Activated CD8-positive, alpha-beta T cell treated with anti-CD3 and anti-CD28 coated beads, Interleukin-2, amount 10 ng/mL, durations not matched to agents 7 days and 5 days (primary cell): ENCODE measurements at regions not wholly inside any gene's neighbourhood (a gene's known extent, or its start where the extent isn't known, plus 50 kb on each side); places are given as distances from the start of the nearest gene placed in this dataset.

Source experiments
- ATAC-seq: fragments of 150-1000 bp; cut with Tn5 transposase; one replicate; pipeline ENCODE4 v1.10.0; 2021; ENCODE audit warnings: moderate library complexity
- CTCF ChIA-PET: fragments of 350-600 bp; sonication (Branson Sonifier 250); formaldehyde crosslinking; loops from one replicate; lab custom pipeline; 2021; ENCODE audit warnings: antibody characterized with exemption; lab: Charles Lee
- POLR2A ChIA-PET: fragments of 350-600 bp; sonication (Branson Sonifier 250); formaldehyde crosslinking; loops from one replicate; lab custom pipeline; 2021; ENCODE audit warnings: antibody characterized with exemption; lab: Charles Lee
- DNase-seq: peaks from one replicate; pipeline ENCODE4 v3.0.0-alpha.2; 2020
- H3K27ac Mint-ChIP-seq: one replicate; pipeline ENCODE4 v1.8.0; 2021; ENCODE audit warnings: mild to moderate bottlenecking, mixed read lengths
- H3K27me3 Mint-ChIP-seq: one replicate; pipeline ENCODE4 v1.8.0; 2021; ENCODE audit warnings: low read depth, mixed read lengths
- H3K36me3 Mint-ChIP-seq: one replicate; pipeline ENCODE4 v1.8.0; 2021; ENCODE audit warnings: low read depth, mixed read lengths
- H3K4me1 Mint-ChIP-seq: one replicate; pipeline ENCODE4 v1.8.0; 2021; ENCODE audit warnings: low read depth, mixed read lengths
- H3K4me3 Mint-ChIP-seq: one replicate; pipeline ENCODE4 v1.8.0; 2021; ENCODE audit warnings: mild to moderate bottlenecking, mixed read lengths
- H3K9me3 Mint-ChIP-seq: one replicate; pipeline ENCODE4 v1.8.0; 2022; ENCODE audit warnings: mixed read lengths; ENCODE audit not compliant: insufficient read depth

DNA sequence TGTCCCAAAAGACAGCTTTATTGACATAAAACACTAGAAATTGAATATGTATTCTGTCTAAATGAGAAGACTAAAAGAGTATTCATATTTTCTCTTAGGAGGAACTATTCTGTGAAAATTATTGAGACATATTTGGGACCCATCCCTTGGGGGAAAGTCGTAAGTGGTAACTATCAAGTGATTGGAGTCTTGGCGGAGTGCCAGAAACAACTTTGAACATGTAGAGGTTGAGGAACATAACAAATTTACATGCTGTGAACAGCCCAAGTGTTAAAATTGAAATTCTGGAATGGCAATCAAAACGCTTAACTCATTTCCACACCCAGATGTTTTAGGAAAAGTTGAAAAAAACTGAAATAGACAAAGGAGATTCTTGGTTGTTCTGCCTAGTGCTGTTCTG, 1034.6 kb downstream of the NSUN3 start:
- Mint-ChIP-seq H3K36me3 (no peaks in the 10 kb centered on the region), H3K4me3 (no peak overlapping the region), H3K4me1 (no peaks in the 10 kb centered on the region), H3K27me3 (no peaks in the 10 kb centered on the region), H3K9me3 (peaks cover 5% of the 10 kb centered on the region), H3K27ac (no peak overlapping the region)
- ATAC-seq (no peak), DNase-seq (no peak)
- CTCF ChIA-PET = no interaction called here
- POLR2A ChIA-PET = no interaction called here

GRCh38 chr3:95120921-95121320, 1058.1 kb downstream of the NSUN3 start:
- Mint-ChIP-seq H3K4me3 (no peak overlapping the region), H3K27me3 (no peaks in the 10 kb centered on the region), H3K36me3 (no peaks in the 10 kb centered on the region), H3K4me1 (no peaks in the 10 kb centered on the region), H3K9me3 (peaks cover 5% of the 10 kb centered on the region), H3K27ac (no peak overlapping the region)
- CTCF ChIA-PET = no interaction called here
- POLR2A ChIA-PET = no interaction called here
- DNase-seq = no peak
- no peak for ATAC-seq

DNA sequence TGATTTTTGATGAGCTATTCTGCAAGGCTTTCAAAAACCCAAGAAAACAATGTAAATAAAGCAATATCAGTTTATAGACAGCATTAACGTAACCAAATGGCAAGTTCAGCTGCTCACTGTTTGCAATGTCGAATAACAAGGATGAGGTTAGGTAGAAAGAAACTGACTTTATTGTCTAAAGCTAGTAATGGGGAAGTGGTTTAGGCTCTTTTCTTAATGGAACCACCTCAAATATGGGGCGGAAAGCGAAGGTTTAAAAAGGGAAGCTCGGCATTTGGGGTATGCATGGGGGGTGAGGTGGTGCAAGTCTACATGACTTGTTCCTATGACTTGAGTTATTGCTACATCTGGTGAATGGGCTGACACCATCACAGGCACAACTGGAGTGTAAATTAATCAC, 1060.2 kb downstream of the NSUN3 start:
- Mint-ChIP-seq H3K4me1 (no peaks in the 10 kb centered on the region), H3K36me3 (no peaks in the 10 kb centered on the region), H3K27ac (no peak overlapping the region), H3K27me3 (no peaks in the 10 kb centered on the region), H3K9me3 (no peaks in the 10 kb centered on the region), H3K4me3 (no peak overlapping the region)
- DNase-seq (no peak), ATAC-seq (no peak)
- CTCF ChIA-PET = no interaction called here
- POLR2A ChIA-PET = no interaction called here

DNA sequence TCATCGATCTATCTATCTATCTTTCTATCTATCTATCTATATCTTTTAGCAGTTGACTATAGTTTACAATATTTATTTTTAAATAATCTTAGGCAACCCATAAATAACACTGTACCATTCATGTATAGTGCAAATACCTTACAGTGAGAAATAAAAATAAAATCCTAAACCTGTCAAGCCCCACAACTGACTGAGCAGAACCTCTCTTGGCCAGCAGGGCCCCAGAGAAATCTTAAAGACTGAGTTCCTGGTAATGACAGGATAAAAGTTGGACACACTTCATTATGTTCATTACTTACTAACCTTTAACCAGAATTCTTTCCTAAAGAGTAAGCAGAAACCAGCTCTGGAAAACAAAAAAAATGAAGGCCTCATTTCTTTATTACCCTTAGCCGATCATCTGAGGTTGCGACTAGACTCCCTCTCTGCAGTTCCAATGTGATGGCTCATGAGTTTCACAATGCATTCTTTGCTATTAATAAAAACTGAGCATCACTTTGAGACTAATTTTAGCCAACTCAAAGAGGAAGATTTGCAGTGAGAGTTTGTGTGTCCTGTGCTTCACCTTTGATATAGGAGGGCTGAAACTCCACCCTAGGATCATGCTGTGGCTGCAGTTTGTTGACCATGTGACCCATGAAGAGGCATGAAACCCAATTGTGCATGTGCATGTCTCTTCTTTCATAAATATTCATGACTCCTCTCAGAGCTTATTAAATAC, 1072.0 kb downstream of the NSUN3 start:
- H3K36me3 Mint-ChIP-seq = no peaks in the 10 kb centered on the region
- peaks cover 10% of the 10 kb centered on the region for H3K9me3 Mint-ChIP-seq
- ChIA-PET CTCF (no interaction called here), POLR2A (no interaction called here)
- ATAC-seq (no peak), DNase-seq (no peak)
- no peaks in the 10 kb centered on the region for H3K27me3 Mint-ChIP-seq
- H3K27ac Mint-ChIP-seq = no peak overlapping the region
- H3K4me3 Mint-ChIP-seq = no peak overlapping the region
- H3K4me1 Mint-ChIP-seq = no peaks in the 10 kb centered on the region

GRCh38 chr3:95148107-95148506, 1085.2 kb downstream of the NSUN3 start:
- Mint-ChIP-seq H3K27ac (no peak overlapping the region), H3K4me1 (no peaks in the 10 kb centered on the region), H3K4me3 (no peak overlapping the region), H3K36me3 (no peaks in the 10 kb centered on the region), H3K9me3 (no peaks in the 10 kb centered on the region), H3K27me3 (no peaks in the 10 kb centered on the region)
- no peak for ATAC-seq
- POLR2A ChIA-PET = no interaction called here
- CTCF ChIA-PET = no interaction called here
- DNase-seq = no peak

- H3K4me3 Mint-ChIP-seq = no peak overlapping the region
- CTCF ChIA-PET = no interaction called here
- POLR2A ChIA-PET = no interaction called here
Observed at GRCh38 chr3:95151590-95151989, 1088.7 kb downstream of the NSUN3 start.

DNA sequence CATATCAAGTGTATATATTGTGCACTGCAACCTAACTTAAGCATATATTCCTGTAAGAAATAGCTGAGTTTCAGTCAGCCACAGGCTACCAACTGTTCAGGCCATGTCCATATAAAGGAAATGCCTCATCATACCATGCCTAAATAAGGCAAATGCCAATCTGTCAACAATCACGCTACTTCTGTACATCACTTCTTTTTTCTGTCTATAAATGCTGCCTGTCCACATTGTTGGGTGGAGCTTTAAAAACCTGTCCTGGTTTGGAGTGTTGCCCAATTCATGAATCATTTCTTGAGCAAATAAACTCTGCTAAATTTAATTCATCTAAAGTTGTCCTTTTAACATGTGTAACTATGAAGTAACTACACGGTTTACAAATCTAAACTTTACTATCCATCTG, 1091.9 kb downstream of the NSUN3 start:
- no peak overlapping the region for H3K27ac Mint-ChIP-seq
- no peaks in the 10 kb centered on the region for H3K27me3 Mint-ChIP-seq
- peaks cover 11% of the 10 kb centered on the region for H3K9me3 Mint-ChIP-seq
- POLR2A ChIA-PET = no interaction called here
- H3K36me3 Mint-ChIP-seq = no peaks in the 10 kb centered on the region
- no peaks in the 10 kb centered on the region for H3K4me1 Mint-ChIP-seq
- no peak overlapping the region for H3K4me3 Mint-ChIP-seq
- DNase-seq (no peak), ATAC-seq (no peak)
- CTCF ChIA-PET = no interaction called here

More at GRCh38 chr3:95151590-95151989, 1088.7 kb downstream of the NSUN3 start:
- Mint-ChIP-seq H3K27me3 (no peaks in the 10 kb centered on the region), H3K9me3 (peaks cover 4% of the 10 kb centered on the region), H3K36me3 (no peaks in the 10 kb centered on the region), H3K27ac (no peak overlapping the region), H3K4me1 (no peaks in the 10 kb centered on the region)
- ATAC-seq (no peak), DNase-seq (no peak)

DNA sequence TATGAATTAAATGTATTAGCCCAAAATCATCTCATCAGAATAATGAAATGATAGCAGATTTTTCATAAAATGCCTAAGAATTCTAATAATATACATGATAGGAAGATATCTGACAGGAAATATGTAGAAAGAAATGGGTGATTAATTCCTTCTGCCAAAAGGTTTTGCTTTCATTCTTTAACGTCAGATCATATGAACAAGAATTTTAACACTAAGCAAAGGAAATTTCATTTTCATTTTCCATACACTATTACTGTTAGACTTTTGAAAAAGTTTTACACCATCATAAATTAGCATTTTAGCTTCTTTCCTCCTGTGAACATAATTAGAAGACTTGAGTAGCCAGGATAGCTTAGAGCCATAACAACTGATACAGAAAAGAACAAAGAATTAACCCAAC, 1099.9 kb downstream of the NSUN3 start:
- Mint-ChIP-seq H3K36me3 (no peaks in the 10 kb centered on the region), H3K9me3 (peaks cover 5% of the 10 kb centered on the region)

DNA sequence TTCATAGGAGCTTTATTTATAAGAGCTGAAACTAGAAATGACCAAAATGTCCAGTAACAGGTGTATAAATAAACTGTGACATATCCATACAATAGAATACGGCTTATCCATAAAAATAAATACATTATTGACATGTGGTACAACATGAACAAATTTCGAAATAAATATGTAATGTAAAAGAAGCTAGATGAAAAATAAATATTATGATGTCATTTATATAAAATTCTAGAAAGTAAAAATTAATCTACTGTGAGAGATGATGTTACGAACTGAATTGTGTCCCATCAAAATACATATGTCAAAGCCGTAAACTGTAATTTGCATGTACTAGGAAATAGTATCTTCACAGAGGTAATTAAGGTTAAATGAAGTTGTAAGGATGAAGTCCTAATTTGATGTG, 1104.9 kb downstream of the NSUN3 start:
- Mint-ChIP-seq H3K4me3 (no peak overlapping the region), H3K36me3 (no peaks in the 10 kb centered on the region), H3K4me1 (no peaks in the 10 kb centered on the region), H3K9me3 (peaks cover 12% of the 10 kb centered on the region), H3K27ac (no peak overlapping the region), H3K27me3 (no peaks in the 10 kb centered on the region)
- CTCF ChIA-PET = no interaction called here
- POLR2A ChIA-PET = no interaction called here
- no peak for ATAC-seq
- no peak for DNase-seq

More for the DNA sequence above, 1099.9 kb downstream of the NSUN3 start:
- ATAC-seq (no peak), DNase-seq (no peak)
- no peaks in the 10 kb centered on the region for H3K4me1 Mint-ChIP-seq
- CTCF ChIA-PET = no interaction called here
- H3K27me3 Mint-ChIP-seq = no peaks in the 10 kb centered on the region
- POLR2A ChIA-PET = no interaction called here
- H3K4me3 Mint-ChIP-seq = no peak overlapping the region
- no peak overlapping the region for H3K27ac Mint-ChIP-seq

DNA sequence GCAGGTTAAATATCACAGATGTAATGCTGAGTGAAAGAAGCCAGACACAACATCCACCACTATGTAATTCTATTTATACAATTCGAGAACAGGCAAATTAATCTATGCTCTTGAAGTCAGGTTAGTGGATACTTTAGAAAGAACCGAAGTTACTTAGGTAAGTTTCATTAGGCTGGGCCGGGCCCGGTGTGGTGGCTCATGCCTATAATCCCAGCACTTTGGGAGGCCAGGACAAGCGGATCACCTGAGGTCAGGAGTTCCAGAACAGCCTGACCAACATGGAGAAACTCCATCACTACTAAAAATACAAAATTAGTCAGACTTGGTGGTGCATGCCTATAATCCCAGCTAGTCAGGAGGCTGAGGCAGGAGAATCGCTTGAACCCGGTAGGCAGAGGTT, 1105.7 kb downstream of the NSUN3 start:
- Mint-ChIP-seq H3K27ac (no peak overlapping the region), H3K9me3 (peaks cover 9% of the 10 kb centered on the region), H3K4me1 (no peaks in the 10 kb centered on the region), H3K36me3 (no peaks in the 10 kb centered on the region), H3K4me3 (no peak overlapping the region), H3K27me3 (no peaks in the 10 kb centered on the region)
- ATAC-seq (no peak), DNase-seq (no peak)
- POLR2A ChIA-PET = no interaction called here
- CTCF ChIA-PET = no interaction called here

GRCh38 chr3:95172164-95172943, 1109.5 kb downstream of the NSUN3 start:
- Mint-ChIP-seq H3K27me3 (no peaks in the 10 kb centered on the region), H3K9me3 (peaks cover 9% of the 10 kb centered on the region), H3K36me3 (no peaks in the 10 kb centered on the region), H3K4me1 (no peaks in the 10 kb centered on the region), H3K4me3 (no peak overlapping the region), H3K27ac (no peak overlapping the region)
- CTCF ChIA-PET = no interaction called here
- no peak for DNase-seq
- ATAC-seq = no peak
- POLR2A ChIA-PET = interaction anchor here (0.6 kb wide), 1 partner anchor 135 kb away, joined by 4 read pairs; no protein-coding TSS in a partner anchor

DNA sequence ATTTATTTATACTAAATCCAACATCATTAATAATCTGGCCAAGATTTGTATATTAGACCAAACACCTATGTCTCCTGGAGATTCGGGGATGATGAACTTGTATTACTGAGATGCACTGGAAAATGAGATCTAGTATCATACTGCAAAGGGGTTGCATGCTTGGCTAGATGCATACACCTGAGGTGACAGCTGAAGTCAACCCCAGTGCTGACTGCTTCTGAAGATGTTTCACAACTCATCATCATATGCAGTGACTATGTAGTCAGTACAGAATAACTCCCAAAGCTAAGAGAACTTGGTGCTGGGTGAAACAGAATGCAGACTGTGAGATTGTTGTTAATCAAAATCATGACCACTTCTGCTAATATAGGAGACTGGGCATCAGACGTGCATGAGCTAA, 1114.2 kb downstream of the NSUN3 start:
- DNase-seq = no peak
- Mint-ChIP-seq H3K36me3 (no peaks in the 10 kb centered on the region), H3K9me3 (peaks cover 5% of the 10 kb centered on the region), H3K4me3 (no peak overlapping the region), H3K4me1 (no peaks in the 10 kb centered on the region), H3K27ac (no peak overlapping the region), H3K27me3 (no peaks in the 10 kb centered on the region)
- CTCF ChIA-PET = no interaction called here
- POLR2A ChIA-PET = no interaction called here
- ATAC-seq = no peak
